LoVo (cell line): ENCODE measurements at regions not wholly inside any gene's neighbourhood (a gene's known extent, or its start where the extent isn't known, plus 50 kb on each side); places are given as distances from the start of the nearest gene placed in this dataset.
"Not testable (repeated sequence)": the region's sequence is repeated elsewhere in the genome, so short reads cannot be mapped to it uniquely, and the experiment has no call there.

Experiments used
- DNase-seq: peaks from one replicate; pipeline ENCODE4 v3.0.0-alpha.2; 2016; ENCODE audit warnings: low spot score

DNA sequence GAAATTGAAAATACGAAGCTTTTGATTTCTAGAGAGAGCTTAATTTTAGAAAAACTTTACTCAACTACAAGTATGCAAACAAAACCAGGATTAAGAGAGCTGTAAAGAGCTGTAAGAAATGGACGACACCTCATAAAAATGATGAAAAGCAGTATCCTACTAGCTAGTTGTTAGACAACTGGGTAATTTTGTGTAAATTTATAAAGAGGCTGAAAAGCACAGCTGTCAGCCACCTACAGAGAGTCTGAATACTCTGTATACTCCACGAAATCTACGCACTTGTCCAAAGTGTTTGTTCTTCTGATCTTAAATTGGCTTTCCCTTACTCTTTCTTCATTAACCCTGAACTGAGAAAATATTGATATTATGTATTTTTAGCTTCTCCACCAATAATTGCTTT, 808.4 kb upstream of the EPHA7 start:
- DNase-seq = no peak

- no peak for DNase-seq
These were observed 798.5 kb upstream of the EPHA7 start for GRCh38 chr6:94217836-94218235.

DNA sequence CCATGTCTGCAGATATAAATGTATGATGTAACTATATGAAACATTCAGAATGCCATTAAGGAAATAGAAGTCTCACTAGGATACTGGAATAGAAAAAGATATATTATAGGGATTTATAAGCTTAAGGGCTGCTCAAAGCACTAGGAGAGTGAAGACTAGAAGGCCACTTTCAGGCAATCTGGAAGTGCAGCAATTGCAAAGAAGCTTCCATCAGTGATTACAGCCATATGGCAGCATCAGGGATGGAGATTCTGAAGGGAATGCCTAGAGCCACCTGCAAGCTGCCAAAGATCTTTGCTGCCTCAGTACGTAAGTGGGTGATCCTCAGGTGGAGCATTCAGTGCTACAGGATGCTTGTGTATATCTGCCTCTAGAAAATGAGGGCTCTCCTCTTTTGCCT, 796.2 kb upstream of the EPHA7 start:
- no peak for DNase-seq

DNA sequence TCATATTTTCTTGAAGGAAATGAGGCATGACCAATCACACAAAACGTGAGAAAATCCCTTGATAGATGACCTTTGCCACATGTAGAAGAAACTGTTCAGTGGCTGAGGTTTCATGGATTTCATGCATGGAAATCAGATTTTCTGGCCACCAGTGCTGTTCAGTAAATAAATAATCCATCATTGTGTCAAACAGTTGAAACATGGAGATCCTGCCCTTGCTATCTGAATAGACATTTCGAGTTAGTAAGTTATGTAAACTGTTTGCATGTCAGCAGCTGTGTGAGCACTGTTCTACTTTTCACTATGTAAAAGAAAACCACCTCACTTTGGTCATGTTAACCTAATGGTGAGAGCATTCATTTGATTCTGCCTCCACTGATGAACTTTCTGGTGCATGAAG, 793.9 kb upstream of the EPHA7 start:
- no peak for DNase-seq

- no peak for DNase-seq
These were observed 777.5 kb upstream of the EPHA7 start for GRCh38 chr6:94196891-94197290.

DNA sequence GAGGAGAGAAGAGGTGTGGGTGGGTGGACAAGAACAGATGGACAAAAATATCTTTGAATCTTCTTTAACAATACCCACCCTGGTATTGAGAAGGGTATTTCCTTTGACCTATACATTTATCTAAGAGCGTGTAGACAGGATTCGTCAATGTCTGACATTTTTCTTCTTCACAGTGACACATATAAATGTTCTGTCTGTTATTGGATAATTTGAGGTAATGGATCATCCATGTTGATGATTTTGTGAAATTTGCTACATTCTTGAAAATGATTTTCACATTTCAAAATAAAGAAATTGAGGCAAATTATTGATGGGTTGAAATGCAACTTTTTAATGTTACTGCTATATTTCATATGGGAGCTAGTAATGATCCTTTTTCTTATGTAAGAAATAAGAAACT, 770.7 kb upstream of the EPHA7 start:
- DNase-seq = no peak

GRCh38 chr6:94184666-94185464, 765.5 kb upstream of the EPHA7 start:
- DNase-seq = no peak

- no peak for DNase-seq
These were observed 758.1 kb upstream of the EPHA7 start for GRCh38 chr6:94177429-94177828.

- no peak for DNase-seq
These were observed 756.1 kb upstream of the EPHA7 start for GRCh38 chr6:94175465-94175864.

- DNase-seq = no peak
These were observed 744.5 kb upstream of the EPHA7 start for GRCh38 chr6:94163877-94164276.

DNA sequence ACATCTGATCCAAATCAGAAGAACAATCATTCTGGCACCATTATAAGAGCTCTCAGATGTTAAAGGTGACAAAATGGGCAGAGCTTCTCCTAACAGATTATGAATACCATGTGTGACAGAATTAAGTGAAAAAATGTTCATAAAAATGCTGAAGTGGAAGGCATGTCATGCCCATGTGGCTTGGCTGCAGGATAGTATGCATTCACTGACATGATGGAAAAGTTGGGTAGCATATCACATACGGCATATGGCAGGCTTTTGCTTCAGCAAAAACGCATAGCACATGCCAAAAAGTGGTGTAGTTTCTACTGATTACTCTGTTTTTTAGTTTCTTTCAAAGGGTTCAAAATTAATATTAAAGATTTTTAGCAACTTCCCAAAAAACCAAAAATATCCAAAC, 731.5 kb upstream of the EPHA7 start:
- no peak for DNase-seq

- DNase-seq = no peak
These were observed 725.4 kb upstream of the EPHA7 start for GRCh38 chr6:94144807-94145206.

DNA sequence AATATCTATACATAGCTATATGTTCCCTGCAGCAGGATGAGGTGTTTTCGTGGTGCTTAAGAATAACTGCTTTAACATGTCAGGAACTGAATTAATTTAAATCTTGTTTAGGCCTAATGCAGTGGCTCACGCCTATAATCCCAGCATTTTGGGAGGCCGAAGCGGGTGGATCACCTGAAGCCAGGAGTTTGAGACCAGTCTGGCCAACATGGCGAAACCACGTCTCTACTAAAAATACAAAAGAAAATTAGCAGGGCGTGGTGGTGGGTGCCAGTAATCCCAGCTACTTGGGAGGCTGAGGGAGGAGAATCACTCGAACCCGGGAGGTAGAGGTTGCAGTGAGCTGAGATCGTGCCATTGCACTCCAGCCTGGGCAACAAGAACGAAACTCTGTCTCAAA, 717.8 kb upstream of the EPHA7 start:
- DNase-seq = not testable (repeated sequence)

- no peak for DNase-seq
These were observed 713.7 kb upstream of the EPHA7 start for GRCh38 chr6:94133106-94133505.

DNA sequence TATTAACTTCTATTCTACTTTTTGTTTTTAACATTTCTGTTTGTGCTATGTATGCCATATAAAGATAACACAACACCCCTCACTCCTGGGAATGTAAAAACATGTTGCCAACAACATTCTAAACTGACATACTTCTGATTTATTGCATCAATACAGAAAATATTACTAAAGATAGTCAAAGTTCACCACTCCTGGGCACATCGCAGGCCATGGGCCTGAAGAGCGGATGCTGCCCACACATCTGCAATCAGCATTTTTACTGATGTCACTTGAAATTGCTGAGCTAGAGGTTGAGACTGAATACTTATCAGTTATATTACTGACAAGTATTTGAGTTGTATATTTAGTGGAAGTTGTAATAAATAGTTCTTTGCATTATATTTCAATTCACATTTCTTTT, 711.9 kb upstream of the EPHA7 start:
- no peak for DNase-seq

DNA sequence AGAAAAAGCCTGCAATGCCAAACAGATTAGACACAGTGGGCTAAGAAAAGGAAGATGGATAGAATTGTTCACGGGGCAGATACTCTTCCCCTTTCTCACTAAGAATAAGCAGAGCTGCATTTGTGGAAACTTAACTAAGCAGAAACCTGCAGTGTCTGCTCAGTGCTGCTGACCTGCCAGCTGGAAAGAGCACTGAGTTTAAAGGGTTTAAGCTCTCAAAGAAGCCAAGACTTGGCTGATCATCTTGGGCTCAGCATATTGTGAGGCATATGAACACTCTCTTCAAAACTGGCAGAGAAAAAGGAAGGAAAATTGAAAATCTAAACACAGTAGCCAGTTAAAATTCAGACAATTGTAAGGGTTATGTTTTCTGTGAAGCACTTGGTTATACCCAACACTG, 711.1 kb upstream of the EPHA7 start:
- no peak for DNase-seq

GRCh38 chr6:94129926-94130325, 710.6 kb upstream of the EPHA7 start:
- no peak for DNase-seq

GRCh38 chr6:94127716-94128115, 708.4 kb upstream of the EPHA7 start:
- no peak for DNase-seq

- DNase-seq = no peak
These were observed 705.0 kb upstream of the EPHA7 start for GRCh38 chr6:94124333-94124732.

DNA sequence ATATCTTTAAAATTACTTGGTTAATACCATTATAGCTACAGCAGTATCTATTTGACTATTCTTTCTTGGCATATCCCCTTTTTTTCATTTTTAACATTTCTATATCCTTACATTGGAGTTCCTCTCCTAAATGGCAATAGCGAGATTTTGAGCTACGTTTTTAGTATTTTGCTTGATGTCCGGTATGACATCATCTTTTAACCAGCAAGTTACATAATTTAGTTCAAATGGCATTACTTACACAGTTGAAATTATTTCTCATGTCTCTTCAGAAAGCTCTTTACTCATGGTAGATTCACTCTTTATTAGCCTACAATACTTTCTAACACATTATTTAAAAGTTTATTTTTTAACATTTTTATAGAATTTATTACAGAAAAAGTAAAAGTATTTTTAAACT, 701.7 kb upstream of the EPHA7 start:
- no peak for DNase-seq

DNA sequence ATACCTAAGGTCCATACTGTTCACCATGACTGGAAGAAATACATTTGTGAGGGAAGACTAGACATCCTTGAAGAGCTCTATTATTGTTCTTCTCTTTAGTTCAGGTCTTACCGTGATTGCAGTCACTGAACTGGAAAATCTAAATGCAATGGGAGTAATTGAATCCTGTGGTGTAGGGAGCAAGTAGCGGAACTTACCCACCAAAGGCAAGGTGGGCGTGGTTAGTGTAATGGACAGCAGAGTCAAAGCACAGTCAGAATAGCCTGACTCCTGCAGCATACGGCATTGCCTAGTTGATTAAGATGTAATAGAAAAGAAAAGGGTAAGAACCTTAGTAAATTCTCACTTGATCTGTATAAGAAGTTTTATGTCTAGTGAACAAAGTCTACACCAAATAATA, 679.7 kb upstream of the EPHA7 start:
- DNase-seq = no peak

GRCh38 chr6:94095961-94096360, 676.6 kb upstream of the EPHA7 start:
- DNase-seq = no peak

GRCh38 chr6:94089941-94090340, 670.6 kb upstream of the EPHA7 start:
- no peak for DNase-seq

DNA sequence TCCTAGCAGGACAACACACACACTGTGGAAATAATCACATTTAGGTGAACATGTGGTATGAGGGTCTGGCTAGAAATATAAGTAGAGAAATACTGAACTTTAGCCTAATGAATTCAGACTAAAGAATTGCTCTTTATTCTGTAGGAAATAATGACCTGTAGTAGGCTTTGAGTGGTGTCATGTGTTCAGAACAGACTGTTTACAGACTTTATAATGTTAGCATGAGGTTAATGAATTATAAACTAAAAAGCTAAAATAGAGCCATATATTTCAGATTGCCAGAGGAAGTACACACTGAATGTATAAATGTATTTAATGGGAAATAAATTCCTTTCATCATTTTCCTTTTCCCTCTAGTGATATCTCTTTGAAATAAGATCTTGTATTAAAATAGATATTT, 669.5 kb upstream of the EPHA7 start:
- no peak for DNase-seq

GRCh38 chr6:94074764-94075163, 655.4 kb upstream of the EPHA7 start:
- no peak for DNase-seq
